Neutrophil (primary cell): ENCODE measurements at regions not wholly inside any gene's neighbourhood (a gene's known extent, or its start where the extent isn't known, plus 50 kb on each side); places are given as distances from the start of the nearest gene placed in this dataset.

Experiments used
- H3K27ac ChIP-seq: fragments of 200-600 bp; sonication (generic); 2 replicates; pipeline ENCODE4 v1.5.1; 2016; ENCODE audit warnings: mild to moderate bottlenecking, moderate library complexity
- H3K27me3 ChIP-seq: fragments of 200-600 bp; sonication (generic); 2 replicates; pipeline ENCODE4 v1.6.0; 2016; ENCODE audit warnings: mild to moderate bottlenecking
- H3K36me3 ChIP-seq: fragments of 200-600 bp; sonication (generic); 2 replicates; pipeline ENCODE4 v1.5.1; 2017
- H3K4me1 ChIP-seq, 2 experiments: fragments of 200-600 bp in 1 of 2; sonication (generic) in 1 of 2; 1 replicate in 1 of 2; 2 replicates in 1 of 2; pipeline versions ENCODE4 v1.5.1 to v1.6.1; 2013 to 2016; ENCODE audit warnings: low read depth in 1 of 2, low read length in 1 of 2, mild to moderate bottlenecking in 1 of 2, moderate library complexity in 1 of 2; ENCODE audit not compliant: control insufficient read depth in 1 of 2, insufficient read depth in 1 of 2
- H3K4me3 ChIP-seq, 2 experiments: fragments of 200-600 bp in 1 of 2; sonication (generic) in 1 of 2; 1 replicate in 1 of 2; 2 replicates in 1 of 2; pipeline ENCODE4 v1.5.1; 2013 to 2016; ENCODE audit warnings: low read depth in 1 of 2, low read length in 1 of 2, mild to moderate bottlenecking in 1 of 2, moderate library complexity in 1 of 2
- H3K9me3 ChIP-seq: fragments of 200-600 bp; sonication (generic); 2 replicates; pipeline ENCODE4 v1.5.1; 2016
- CTCF ChIP-seq: fragments of 200-600 bp; sonication (generic); IDR thresholded peaks from 2 replicates; pipeline ENCODE4 v1.5.1; 2016; ENCODE audit warnings: antibody characterized with exemption

- Histone ChIP-seq H3K27ac (no peak overlapping the region), H3K27me3 (no peaks in the 10 kb centered on the region), H3K36me3 (no peaks in the 10 kb centered on the region), H3K4me3 (no peak overlapping the region), H3K9me3 (no peaks in the 10 kb centered on the region), H3K4me1 (no peaks in the 10 kb centered on the region)
- TF ChIP-seq CTCF = no peak
Observed at GRCh38 chr4:177228599-177228998, 81.1 kb upstream of the NEIL3 start.

- Histone ChIP-seq H3K4me3 (no peak overlapping the region), H3K9me3 (no peaks in the 10 kb centered on the region), H3K27ac (no peak overlapping the region), H3K27me3 (no peaks in the 10 kb centered on the region), H3K4me1 (no peaks in the 10 kb centered on the region), H3K36me3 (no peaks in the 10 kb centered on the region)
- no peak for TF ChIP-seq CTCF
Observed at GRCh38 chr4:177229331-177229730, 80.3 kb upstream of the NEIL3 start.

- TF ChIP-seq CTCF = no peak
- no peak overlapping the region for H3K27ac ChIP-seq
- no peak overlapping the region for H3K4me3 ChIP-seq
- H3K4me1 ChIP-seq = no peaks in the 10 kb centered on the region
- no peaks in the 10 kb centered on the region for H3K9me3 ChIP-seq
- no peaks in the 10 kb centered on the region for H3K36me3 ChIP-seq
- no peaks in the 10 kb centered on the region for H3K27me3 ChIP-seq
Observed at GRCh38 chr4:177232473-177232872, 77.2 kb upstream of the NEIL3 start.

- Histone ChIP-seq H3K27me3 (no peaks in the 10 kb centered on the region), H3K4me1 (no peaks in the 10 kb centered on the region), H3K36me3 (no peaks in the 10 kb centered on the region), H3K9me3 (no peaks in the 10 kb centered on the region), H3K4me3 (no peak overlapping the region), H3K27ac (no peak overlapping the region)
- no peak for TF ChIP-seq CTCF
Observed at GRCh38 chr4:177235026-177235425, 74.6 kb upstream of the NEIL3 start.

- Histone ChIP-seq H3K9me3 (no peaks in the 10 kb centered on the region), H3K4me1 (no peaks in the 10 kb centered on the region), H3K27me3 (no peaks in the 10 kb centered on the region), H3K36me3 (no peaks in the 10 kb centered on the region), H3K27ac (no peak overlapping the region), H3K4me3 (no peak overlapping the region)
- no peak for TF ChIP-seq CTCF
Observed at GRCh38 chr4:177236886-177237285, 72.8 kb upstream of the NEIL3 start.

GRCh38 chr4:177237291-177237690, 72.4 kb upstream of the NEIL3 start:
- TF ChIP-seq CTCF = no peak
- H3K9me3 ChIP-seq = no peaks in the 10 kb centered on the region
- H3K4me3 ChIP-seq = no peak overlapping the region
- no peak overlapping the region for H3K27ac ChIP-seq
- H3K4me1 ChIP-seq = no peaks in the 10 kb centered on the region
- H3K36me3 ChIP-seq = no peaks in the 10 kb centered on the region
- H3K27me3 ChIP-seq = no peaks in the 10 kb centered on the region
